Amygdala (tissue), 56 donors: ENCODE measurements at regions not wholly inside any gene's neighbourhood (a gene's known extent, or its start where the extent isn't known, plus 50 kb on each side); places are given as distances from the start of the nearest gene placed in this dataset.
"Not testable (repeated sequence)": the region's sequence is repeated elsewhere in the genome, so short reads cannot be mapped to it uniquely, and the experiment has no call there.

Source experiments
- DNase-seq, 56 donors: peaks; one replicate each; lab custom pipeline; 2025; lab: John Stamatoyannopoulos, UW

DNA sequence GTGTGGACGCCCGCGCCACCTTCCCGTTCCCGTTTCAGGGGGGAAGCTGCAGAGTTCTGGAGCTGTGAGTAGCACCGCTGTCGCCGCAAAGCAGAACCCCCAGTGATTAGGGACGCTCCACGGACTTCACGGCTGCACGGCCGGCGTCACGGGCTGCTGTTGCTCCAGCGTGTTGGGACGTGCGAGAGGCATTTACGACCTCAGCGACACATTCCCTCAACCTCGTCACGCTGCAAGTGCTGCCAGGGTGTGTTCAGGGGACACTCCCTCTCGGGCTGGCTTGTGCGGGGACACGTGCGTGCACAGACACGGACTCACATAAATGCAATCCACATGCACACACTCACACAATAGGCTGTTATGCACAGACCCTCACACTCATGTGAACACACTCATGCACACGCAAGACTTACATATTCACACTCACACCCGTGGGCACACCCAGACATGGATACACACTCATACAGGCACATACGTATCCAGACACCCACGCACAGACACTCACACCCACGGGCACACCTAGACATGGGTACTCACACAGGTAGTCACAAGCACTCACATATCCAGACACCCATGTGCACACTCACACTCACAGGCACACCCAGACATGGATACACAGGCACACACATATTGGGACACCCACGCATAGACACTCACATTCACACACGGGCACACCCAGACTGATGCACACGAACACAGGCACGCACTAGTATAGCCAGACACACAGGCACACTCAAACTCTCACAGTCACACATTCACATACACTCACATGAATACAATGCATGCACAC, 198.0 kb upstream of the ZNF469 start:
- DNase-seq: not testable (repeated sequence)

DNA sequence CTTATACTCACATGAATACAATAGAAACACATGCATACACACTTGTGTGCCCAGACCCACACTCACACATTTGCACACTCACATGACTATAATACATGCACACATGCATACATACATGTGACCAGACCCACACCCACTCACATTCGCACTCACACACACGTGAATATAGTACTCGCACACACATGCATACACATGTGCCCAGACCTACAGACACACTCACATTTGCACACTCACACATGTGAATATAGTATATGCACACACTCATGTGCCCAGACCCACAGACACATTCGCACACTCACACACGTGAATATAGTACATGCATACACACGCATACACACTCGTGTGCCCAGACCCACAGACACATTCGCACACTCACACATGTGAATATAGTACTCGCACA, 197.4 kb upstream of the ZNF469 start:
- not testable (repeated sequence) for DNase-seq

DNA sequence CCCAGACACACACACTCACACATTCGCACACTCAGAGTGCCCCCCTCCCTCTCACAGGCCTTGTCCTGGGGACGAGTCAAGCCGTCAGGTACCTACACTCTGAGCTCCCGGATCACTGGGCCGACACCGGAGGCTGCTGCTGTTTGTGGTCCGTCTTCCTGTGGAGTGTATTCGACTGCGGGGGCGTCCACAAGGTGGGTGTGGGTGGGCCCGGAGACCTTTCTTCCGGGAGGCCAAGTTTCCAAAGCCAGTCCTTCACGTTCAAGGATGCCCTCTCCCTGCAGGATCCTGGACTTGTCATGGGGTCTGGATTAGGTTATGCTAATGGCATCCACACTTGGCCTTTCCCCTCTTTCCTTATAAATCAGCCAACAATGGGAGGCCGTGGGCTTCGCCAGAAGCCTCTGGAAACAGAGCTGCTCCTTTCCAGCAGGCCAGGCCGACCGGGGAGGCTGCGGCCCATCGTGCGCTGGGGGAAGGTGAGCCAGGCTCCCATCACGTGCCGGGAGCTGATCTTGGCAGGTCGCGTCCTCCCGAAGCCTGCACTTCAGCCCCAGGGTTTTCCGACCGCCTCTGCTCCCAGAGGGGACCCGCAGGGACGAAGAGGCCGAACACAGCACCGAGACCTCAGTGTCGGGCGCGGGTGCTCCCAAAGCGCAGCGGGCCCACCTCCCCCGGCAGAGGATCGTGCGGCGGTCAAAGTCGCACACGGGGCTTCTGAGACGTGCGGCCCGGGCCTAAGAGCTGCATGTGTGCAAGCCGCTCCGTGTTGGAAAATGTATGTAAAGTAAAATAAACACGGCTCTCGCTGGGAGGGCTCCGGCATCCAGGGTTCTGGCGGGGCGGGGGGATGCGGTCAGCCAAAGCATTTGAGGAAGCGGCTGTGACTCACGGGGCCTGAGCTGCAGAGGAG, 196.5 kb upstream of the ZNF469 start:
- DNase-seq: not testable (repeated sequence)

DNA sequence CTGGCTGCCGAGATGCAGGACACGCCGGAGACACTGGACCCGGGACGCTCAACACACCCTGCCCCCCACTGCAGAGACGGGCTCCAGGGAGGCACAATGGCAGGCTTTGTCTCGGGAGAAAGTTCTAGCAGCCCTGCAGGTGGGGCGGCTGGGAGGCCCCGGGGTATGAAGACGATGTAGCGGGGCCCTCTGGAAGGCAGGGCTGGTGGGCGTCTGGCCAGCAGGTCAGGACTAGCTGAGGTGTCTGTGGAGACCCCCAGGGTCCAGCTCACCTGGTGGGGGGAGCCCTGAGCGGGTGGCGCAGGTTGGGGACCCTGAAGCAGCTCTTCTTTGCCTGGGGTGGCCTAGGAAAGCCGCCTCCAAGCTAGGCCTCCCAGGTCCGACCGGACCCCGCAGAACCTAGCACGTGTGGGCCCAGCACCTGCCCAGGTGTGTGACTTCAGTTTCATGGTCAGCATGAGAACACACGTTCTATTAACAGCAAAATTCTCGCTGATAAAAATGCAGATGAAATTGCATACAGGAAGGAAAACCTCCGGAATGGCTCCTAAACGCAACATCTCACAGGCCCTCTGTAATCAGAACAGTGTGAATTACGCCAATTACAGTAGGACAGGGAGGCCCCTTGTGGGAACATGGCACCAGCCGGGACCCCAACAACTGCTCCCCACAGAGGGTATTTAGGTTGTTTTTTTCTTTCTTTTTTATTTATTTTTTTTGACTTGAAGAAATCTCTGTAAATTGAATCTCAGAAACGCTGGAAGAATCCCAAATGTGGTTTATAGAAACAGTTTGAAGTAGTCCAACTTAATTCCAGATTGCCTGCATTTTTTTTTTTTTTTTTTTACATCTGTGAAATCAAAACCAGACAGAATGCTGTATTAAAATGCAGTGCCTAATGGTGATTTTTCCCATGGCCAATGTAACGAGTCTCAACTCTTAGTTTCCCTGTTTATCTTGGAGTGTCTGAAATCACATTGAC, 195.6 kb upstream of the ZNF469 start:
- not testable (repeated sequence) for DNase-seq

DNA sequence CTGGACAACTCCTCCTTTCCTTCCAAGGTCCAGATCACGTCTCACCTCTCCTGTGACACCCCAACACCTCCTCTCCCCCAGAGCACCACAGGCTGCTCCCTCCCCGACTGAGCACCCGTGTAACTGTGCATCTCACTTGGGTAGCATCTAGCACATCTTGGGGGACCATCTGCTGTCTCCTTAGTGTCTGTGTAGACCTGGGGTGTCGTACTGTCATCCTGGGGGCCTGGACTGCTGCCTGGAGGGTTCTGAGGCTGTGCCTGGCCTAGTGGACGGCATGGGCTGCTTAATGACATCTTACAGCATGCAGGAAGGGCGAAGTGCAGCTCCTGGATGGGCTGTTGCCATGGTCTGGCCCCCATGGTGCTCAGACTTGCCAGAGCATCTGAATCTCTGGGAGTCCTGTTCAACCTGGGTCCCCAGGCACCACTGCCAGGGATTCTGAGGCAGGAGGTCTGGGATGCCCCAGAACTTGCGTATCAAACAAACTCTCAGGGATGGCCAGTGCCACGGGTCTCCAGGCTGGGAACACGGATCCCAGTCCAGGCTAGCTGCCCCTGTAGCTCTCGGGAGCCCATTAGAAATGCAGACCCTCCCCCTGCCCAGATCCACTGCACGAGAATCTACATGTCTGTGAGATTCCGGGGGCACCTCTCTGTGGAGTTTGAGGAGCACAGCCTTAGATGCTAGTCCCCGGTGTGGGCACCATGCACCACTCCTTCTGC, 194.4 kb upstream of the ZNF469 start:
- DNase-seq: not testable (repeated sequence)

DNA sequence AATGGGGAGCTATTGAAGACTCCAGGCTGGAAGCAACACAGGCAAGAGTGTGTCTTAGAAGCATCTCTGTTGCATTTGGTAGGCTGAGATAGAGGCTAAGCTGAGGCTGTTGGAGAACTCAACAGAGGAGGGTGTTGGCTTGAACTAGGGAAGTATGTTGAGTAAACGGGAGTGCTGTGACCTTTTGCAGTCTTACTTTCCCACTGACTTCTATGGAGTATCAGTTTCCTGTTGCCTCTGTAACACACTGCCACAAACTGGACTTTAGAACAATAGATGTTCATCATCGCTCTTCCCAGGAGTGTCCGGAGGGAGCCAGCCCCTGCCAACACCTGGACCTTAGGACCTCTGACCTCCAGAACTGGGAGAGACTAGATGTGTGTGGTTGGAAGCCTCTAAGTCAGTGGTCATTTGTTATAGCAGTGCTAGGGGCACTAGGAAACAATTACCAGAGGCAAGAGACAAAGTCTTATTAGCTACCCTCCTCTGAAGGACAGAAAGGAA, 192.1 kb upstream of the ZNF469 start:
- DNase-seq: not testable (repeated sequence)

DNA sequence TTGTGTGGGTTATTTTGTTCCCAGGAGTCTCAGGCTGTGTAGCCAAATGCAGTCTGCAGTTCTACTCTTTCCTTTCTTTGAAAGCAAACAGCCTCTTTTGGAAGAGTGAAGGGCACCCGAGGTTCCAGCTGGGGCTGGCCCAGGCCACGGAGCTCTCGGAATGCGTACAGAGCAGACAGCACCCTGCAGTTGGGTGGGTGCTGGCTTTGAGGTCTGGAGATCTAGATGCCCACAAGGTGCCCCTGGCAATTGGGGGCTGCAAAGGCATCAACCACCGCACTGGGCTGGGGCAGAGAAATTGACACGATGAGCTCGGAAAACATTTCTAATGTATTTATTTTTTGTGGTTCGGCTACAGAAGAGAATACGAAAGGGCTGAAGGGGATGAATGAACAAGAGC, 191.6 kb upstream of the ZNF469 start:
- not testable (repeated sequence) for DNase-seq

DNA sequence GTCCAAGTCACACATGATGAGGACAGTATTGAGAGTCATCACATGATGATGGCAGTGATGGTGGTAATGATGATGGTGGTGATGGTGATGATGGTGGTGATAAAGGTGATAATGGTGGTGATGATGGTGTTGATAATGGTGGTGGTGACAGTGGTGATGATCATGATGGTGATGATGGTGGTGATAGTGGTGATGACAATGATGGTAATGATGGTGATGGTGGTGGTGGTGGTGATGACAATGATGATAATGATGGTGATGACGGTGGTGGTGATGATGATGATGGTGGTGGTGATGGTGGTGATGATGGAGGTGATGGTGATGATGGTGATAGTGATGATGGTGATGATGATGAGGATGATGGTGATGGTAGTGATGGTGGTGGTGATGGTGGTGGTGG, 190.2 kb upstream of the ZNF469 start:
- no peak for DNase-seq

DNA sequence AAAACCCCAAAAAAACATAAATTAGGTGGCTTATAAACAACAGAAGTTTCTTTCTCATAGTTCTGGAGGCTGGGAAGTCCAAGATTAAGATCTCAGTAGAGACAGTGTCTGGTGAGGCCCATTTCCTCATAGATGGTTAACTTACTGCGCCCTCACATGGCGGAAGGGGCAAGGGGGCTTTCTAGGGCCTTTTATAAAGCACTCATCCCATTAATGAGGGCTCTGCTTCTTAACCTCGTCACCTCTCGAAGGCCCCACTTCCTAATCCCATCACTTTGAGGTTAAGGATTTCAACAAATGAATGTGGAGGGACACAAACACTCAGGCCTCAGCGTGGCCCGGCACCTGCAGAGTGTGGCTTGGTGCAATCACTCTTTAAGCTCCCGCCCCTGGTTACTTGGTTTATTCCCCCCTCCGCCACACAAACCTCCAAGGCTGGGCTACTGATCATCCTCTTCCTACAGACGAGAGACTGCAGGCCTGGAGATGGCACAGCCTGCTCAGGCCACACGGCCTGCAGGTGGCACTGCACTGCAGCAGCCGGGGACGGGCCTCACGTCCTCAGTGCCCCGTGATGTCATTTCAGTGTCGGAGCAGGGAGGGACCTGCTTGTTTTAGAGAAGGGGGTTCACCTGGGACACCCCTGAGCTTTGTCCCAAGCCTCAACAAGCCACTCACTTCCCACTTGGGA, 188.9 kb upstream of the ZNF469 start:
- peak in 37 of 56 donors; percentile 3 to 70 (median 29) for DNase-seq

DNA sequence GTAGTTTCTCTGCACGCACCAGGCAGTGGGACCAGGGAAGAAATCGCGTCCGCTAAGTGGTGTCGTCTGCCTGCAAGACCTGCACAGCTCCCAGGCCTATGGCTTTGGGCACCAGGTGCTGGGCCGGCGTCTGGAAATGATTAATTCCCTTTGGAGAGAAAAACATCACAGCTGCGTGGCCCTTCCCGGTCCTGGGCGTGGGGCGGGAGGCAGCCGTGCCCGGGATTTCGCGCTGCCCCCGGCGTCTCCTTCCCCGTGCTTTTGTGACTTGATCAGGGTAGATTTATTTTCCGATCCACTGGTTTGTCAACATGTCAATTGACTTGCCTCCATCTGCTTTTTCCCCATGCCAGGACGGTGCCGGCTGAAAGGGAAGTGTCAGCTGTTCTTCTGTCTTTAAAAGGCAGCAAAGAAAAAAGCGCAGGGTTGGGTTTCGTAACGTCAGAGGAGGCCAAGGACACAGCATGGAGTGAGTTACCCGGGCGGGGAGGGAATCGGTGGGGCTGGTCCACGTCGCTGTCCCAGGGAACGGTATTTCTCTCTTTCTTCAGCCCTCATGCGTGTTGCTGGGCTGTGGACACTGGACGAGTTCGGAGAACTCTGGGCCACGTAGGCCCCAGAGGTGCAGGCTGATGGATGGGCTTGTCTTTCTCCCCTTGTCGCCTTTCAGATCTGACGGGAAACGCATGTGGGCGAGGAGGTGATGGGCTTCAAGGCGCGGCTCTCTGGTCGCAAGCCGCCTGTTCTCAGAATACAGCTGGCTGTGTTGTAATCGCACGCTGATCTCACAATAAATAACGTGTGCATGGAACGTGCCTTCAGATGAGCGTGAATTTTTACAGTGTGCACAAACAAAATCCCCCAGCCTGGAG, 188.1 kb upstream of the ZNF469 start:
- DNase-seq: peak in 12 of 56 donors; percentile 16 to 41 (median 26)

DNA sequence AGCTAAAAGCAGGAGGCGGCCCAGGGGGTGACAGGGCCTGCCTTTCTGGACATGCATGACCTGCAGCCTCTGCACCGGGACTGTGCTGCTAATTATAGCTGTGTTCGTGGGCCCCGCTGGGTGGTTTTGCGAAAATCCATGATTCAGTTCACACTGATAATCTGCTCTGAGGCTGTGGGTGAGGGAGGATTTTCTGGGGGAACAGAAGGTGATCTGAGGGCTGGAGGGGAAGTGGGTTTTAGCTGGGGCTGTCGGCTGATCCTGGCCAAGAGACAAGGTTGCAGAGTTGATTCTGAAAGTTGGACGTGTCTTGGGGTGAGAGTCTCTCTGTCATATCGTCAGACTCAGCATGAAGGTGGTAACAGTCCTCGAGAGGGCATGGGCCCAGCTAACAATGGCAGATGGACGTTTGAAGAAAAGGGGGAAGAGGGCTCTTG, 187.5 kb upstream of the ZNF469 start:
- no peak for DNase-seq

DNA sequence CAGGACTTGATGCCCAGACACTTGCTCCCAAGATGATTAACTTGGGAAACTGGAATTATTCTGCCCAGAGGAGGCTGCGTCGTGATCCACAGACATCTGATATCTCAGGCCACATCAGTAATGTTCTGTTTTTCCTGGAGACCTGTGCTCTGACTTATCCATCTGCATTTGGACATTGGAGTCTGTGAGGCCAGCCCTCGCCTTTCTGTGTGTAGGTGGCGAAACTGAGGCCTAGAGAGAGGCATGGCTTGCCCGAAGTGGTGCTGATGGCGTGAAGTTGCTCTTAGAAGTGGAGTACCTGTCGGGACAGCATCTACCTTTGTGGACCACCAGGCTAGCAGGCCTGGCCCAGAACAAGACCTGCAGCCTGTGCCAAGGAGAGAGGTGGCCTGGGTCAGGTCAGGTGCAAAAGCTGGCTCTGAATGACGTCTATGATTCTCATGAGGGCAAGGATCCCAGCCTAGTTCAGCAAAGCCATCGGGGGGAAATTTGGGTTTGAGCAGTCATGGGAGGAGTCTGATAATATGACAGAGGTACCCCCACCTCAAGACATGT, 186.8 kb upstream of the ZNF469 start:
- no peak for DNase-seq

DNA sequence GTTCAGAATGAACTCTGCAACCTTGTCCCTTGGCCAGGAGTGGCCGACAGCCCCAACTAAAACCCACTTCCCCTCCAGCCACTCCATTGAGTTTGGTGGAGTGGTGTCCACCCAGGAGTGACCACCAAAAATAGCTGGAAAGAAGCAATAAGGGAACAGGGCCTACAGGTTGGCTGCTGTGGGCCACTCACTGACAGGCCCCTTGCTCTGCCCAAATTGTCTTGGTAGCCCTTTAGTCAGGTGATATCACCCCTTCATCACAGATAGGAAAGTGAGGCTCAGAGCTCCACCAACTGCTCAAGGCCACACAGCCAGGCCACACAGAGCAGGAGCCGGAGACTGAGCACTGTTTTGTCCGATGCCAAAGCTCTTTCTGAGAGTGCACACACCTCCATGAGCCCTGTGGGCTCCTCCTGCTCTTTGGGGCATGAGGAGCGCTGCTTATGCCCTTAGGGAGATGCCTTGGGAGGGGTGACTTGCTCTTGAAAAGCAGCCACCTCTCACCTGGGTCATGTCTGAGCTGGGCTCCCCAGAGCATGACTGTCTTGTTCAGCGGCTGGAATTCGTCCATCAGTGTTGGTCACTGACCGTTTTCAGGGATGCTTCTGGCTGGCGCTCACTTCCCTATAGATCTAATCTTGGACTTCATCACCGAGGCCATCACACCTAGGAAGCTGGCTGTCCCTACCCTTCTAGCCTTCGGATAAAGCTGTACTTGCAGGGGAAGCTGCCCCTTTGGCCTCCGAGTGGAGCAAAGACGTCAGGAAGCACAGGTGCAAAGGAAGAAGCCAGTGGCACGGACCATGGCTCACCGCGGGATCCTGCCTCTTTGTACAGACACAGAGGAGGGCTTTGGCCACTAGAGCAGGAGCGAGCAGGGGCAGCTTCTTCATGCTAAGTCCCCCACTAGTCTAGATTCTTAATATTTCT, 186.0 kb upstream of the ZNF469 start:
- DNase-seq: no peak

DNA sequence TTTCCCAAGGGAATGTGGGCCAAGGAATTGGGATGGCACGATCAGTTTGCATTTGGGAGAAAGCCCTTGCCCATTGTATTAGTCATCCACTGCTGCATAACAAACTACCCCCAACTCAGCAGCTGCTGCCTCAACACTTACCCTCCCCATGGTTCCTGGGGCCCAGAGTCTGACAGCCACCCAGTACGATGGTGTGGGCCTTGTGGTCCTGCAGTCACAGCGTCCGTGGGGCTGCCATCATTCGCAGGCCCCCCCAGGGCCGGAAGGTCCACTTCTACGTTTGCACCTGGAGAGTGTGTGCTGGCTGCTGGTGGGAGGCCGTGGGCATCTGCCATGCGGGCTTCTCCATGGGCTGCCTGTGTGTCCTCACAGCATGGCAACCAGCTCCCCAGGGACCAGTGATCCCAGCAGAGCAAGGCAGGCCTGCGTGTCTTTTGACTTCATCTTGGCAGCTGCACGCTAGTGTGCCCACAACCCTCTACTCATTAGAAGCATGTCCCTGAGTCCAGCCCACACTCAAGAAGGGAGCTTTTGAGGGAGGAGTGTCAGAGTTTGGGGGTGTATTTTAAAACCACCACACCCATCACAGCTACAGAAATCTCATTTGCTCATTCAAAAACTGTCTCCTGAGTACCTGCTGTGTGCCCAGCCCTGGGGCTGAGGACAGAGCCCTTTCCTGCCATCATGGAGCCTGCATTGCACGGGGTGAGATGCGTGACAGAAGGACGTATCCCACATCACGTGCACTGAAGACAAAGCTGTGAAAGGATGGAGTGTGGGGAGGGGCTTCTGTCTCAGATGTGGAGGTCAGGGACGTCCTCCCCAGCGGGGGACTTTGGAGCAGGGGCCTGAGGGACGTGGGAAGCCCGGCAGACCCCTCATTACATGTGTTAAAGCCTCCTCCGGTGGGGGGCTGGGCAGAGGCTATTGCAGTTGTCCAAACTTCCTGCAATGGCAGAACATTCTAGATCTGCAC, 185.0 kb upstream of the ZNF469 start:
- DNase-seq: no peak
